Neural progenitor cell (in vitro differentiated cells): ENCODE measurements at regions not wholly inside any gene's neighbourhood (a gene's known extent, or its start where the extent isn't known, plus 50 kb on each side); places are given as distances from the start of the nearest gene placed in this dataset.

Experiments used
- DNase-seq: peaks from one replicate; pipeline ENCODE4 v3.0.0-alpha.2; 2016; ENCODE audit warnings: low spot score
- H2AFZ ChIP-seq: fragments of 200-600 bp; sonication (generic); replicated peaks from 2 replicates; pipeline ENCODE4 v1.6.1; 2016; ENCODE audit warnings: antibody characterized with exemption
- H3F3A ChIP-seq: fragments of 200-600 bp; sonication (generic); 2 replicates; pipeline ENCODE4 v1.6.1; 2016; ENCODE audit warnings: antibody characterized with exemption, low read depth
- H3K27ac ChIP-seq: fragments of 200-600 bp; sonication (generic); 2 replicates; pipeline ENCODE4 v1.5.1; 2016; ENCODE audit warnings: mild to moderate bottlenecking
- H3K27me3 ChIP-seq: fragments of 200-600 bp; sonication (generic); 2 replicates; pipeline ENCODE4 v1.6.1; 2016; ENCODE audit warnings: mild to moderate bottlenecking, moderate library complexity
- H3K36me3 ChIP-seq: fragments of 200-600 bp; sonication (generic); 2 replicates; pipeline ENCODE4 v1.5.1; 2016
- H3K4me1 ChIP-seq: fragments of 200-600 bp; sonication (generic); 2 replicates; pipeline ENCODE4 v1.6.1; 2016; ENCODE audit warnings: mixed run types
- H3K4me2 ChIP-seq: fragments of 200-600 bp; sonication (generic); 2 replicates; pipeline ENCODE4 v1.6.1; 2016
- H3K4me3 ChIP-seq: fragments of 200-600 bp; sonication (generic); 2 replicates; pipeline ENCODE4 v1.5.1; 2016
- H3K79me2 ChIP-seq: fragments of 200-600 bp; sonication (generic); 2 replicates; pipeline ENCODE4 v1.6.1; 2016; ENCODE audit warnings: low read depth
- H3K9ac ChIP-seq: fragments of 200-600 bp; sonication (generic); 2 replicates; pipeline ENCODE4 v1.6.1; 2016
- H3K9me3 ChIP-seq: fragments of 200-600 bp; sonication (generic); 2 replicates; pipeline ENCODE4 v1.5.1; 2016; ENCODE audit warnings: low read depth
- H4K20me1 ChIP-seq: fragments of 200-600 bp; sonication (generic); 2 replicates; pipeline ENCODE4 v1.6.1; 2016; ENCODE audit warnings: low read depth
- H3K27ac Mint-ChIP-seq: 3 replicates; pipeline ENCODE4 v1.8.0; 2021; ENCODE audit warnings: mixed read lengths
- H3K27me3 Mint-ChIP-seq: 2 replicates; pipeline ENCODE4 v1.8.0; 2022; ENCODE audit warnings: low read depth, mild to moderate bottlenecking, inconsistent platforms, moderate library complexity, mixed read lengths; ENCODE audit not compliant: insufficient read depth
- H3K36me3 Mint-ChIP-seq: 3 replicates; pipeline ENCODE4 v1.8.0; 2021; ENCODE audit warnings: mixed read lengths
- H3K4me1 Mint-ChIP-seq: 3 replicates; pipeline ENCODE4 v1.8.0; 2021; ENCODE audit warnings: mixed read lengths
- H3K4me3 Mint-ChIP-seq: 3 replicates; pipeline ENCODE4 v1.8.0; 2021; ENCODE audit warnings: mild to moderate bottlenecking, moderate library complexity, mixed read lengths
- H3K9me3 Mint-ChIP-seq: 3 replicates; pipeline ENCODE4 v1.8.0; 2020; ENCODE audit warnings: mixed read lengths
- CTCF ChIP-seq: fragments of 200-600 bp; sonication (generic); IDR thresholded peaks from 2 replicates; pipeline ENCODE4 v1.5.1; 2017; ENCODE audit warnings: antibody characterized with exemption, mild to moderate bottlenecking
- EZH2 ChIP-seq: fragments of 200-600 bp; sonication (generic); IDR thresholded peaks from 2 replicates; pipeline ENCODE4 v1.6.1; 2017; ENCODE audit warnings: antibody characterized with exemption, mild to moderate bottlenecking, moderate library complexity
- EZH2phosphoT487 ChIP-seq: fragments of 200-600 bp; sonication (generic); IDR thresholded peaks from 2 replicates; pipeline ENCODE4 v1.6.1; 2017; ENCODE audit warnings: antibody characterized with exemption

DNA sequence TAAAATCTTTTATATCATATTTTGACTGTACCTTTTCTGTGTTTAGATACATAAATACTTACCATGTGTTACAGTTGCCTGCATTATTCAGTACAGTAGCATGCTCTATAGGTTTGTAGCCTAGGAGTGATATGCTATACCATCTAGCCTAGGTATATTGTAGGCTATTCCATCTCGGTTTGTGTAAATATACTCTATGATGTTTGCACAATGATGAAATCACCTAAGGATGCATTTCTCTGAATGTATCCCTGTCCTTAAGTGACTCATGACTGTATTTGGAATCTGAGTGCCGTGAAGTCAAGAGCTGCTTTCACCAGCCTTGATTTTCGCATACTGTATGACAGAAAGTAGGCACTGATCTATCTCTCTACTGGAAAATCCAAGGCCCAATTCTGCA is 129.9 kb downstream of the UTRN start:
- no peak overlapping the region for H3K9ac ChIP-seq
- no peaks in the 10 kb centered on the region for H3K36me3 ChIP-seq
- Mint-ChIP-seq H3K4me1 (no peaks in the 10 kb centered on the region), H3K4me3 (no peak overlapping the region), H3K27ac (no peak overlapping the region), H3K36me3 (peaks cover 2% of the 10 kb centered on the region), H3K27me3 (no peaks in the 10 kb centered on the region), H3K9me3 (no peaks in the 10 kb centered on the region)
- H3K9me3 ChIP-seq: no peaks in the 10 kb centered on the region
- H3K4me1 ChIP-seq: peaks cover 5% of the 10 kb centered on the region
- peaks cover 6% of the 10 kb centered on the region for H3K79me2 ChIP-seq
- H3K4me2 ChIP-seq: no peak overlapping the region
- no peak overlapping the region for H3K4me3 ChIP-seq
- no peaks in the 10 kb centered on the region for H4K20me1 ChIP-seq
- TF ChIP-seq CTCF: no peak
- no peak for TF ChIP-seq EZH2phosphoT487
- TF ChIP-seq EZH2: no peak
- H2AFZ ChIP-seq: no peak overlapping the region
- H3K27me3 ChIP-seq: no peaks in the 10 kb centered on the region
- H3K27ac ChIP-seq: no peak overlapping the region
- no peak for DNase-seq
- H3F3A ChIP-seq: no peaks in the 10 kb centered on the region

- no peaks in the 10 kb centered on the region for H4K20me1 ChIP-seq
- no peak overlapping the region for H3K9ac ChIP-seq
- no peak overlapping the region for H3K4me2 ChIP-seq
- Mint-ChIP-seq H3K27me3 (no peaks in the 10 kb centered on the region), H3K4me3 (no peak overlapping the region), H3K4me1 (no peaks in the 10 kb centered on the region), H3K27ac (no peak overlapping the region), H3K36me3 (peaks cover 2% of the 10 kb centered on the region), H3K9me3 (no peaks in the 10 kb centered on the region)
- no peaks in the 10 kb centered on the region for H3F3A ChIP-seq
- H3K27ac ChIP-seq: no peak overlapping the region
- peaks cover 6% of the 10 kb centered on the region for H3K79me2 ChIP-seq
- H3K36me3 ChIP-seq: no peaks in the 10 kb centered on the region
- DNase-seq: no peak
- no peak overlapping the region for H3K4me3 ChIP-seq
- no peaks in the 10 kb centered on the region for H3K27me3 ChIP-seq
- no peaks in the 10 kb centered on the region for H3K9me3 ChIP-seq
- H2AFZ ChIP-seq: no peak overlapping the region
- peaks cover 5% of the 10 kb centered on the region for H3K4me1 ChIP-seq
- no peak for TF ChIP-seq EZH2phosphoT487
- TF ChIP-seq CTCF: no peak
- TF ChIP-seq EZH2: no peak
These were observed 130.7 kb downstream of the UTRN start for GRCh38 chr6:144415835-144416237.

GRCh38 chr6:144416244-144416643 is 131.1 kb downstream of the UTRN start:
- H3K4me1 ChIP-seq: peaks cover 5% of the 10 kb centered on the region
- H3K36me3 Mint-ChIP-seq: peaks cover 2% of the 10 kb centered on the region
- TF ChIP-seq EZH2: no peak
- TF ChIP-seq EZH2phosphoT487: no peak
- TF ChIP-seq CTCF: no peak
- no peaks in the 10 kb centered on the region for H3K27me3 ChIP-seq
- H3K27ac Mint-ChIP-seq: no peak overlapping the region
- H3K27me3 Mint-ChIP-seq: no peaks in the 10 kb centered on the region
- H3K9me3 Mint-ChIP-seq: no peaks in the 10 kb centered on the region
- no peaks in the 10 kb centered on the region for H3K9me3 ChIP-seq
- no peaks in the 10 kb centered on the region for H3F3A ChIP-seq
- no peak overlapping the region for H3K4me3 ChIP-seq
- no peak overlapping the region for H3K27ac ChIP-seq
- H2AFZ ChIP-seq: no peak overlapping the region
- no peak overlapping the region for H3K4me2 ChIP-seq
- H3K36me3 ChIP-seq: no peaks in the 10 kb centered on the region
- peaks cover 6% of the 10 kb centered on the region for H3K79me2 ChIP-seq
- H3K4me1 Mint-ChIP-seq: no peaks in the 10 kb centered on the region
- DNase-seq: no peak
- H3K4me3 Mint-ChIP-seq: no peak overlapping the region
- H3K9ac ChIP-seq: no peak overlapping the region
- H4K20me1 ChIP-seq: no peaks in the 10 kb centered on the region
